Panc1 (cell line): ENCODE measurements at regions not wholly inside any gene's neighbourhood (a gene's known extent, or its start where the extent isn't known, plus 50 kb on each side); places are given as distances from the start of the nearest gene placed in this dataset.

ENCODE experiments used
- ATAC-seq: fragments of 200-7000 bp; cut with Tn5 transposase; 2 replicates; pipeline ENCODE4 v1.9.1; 2020; ENCODE audit warnings: mild to moderate bottlenecking, moderate library complexity
- BruUV-seq: library from RNA; stranded (reverse); fragments of 400-500 nt; replicated peaks from 2 replicates; lab custom pipeline; 2021; lab: Mats Ljungman, UMichigan
- CTCF ChIA-PET: fragments of 300-600 bp; sonication (Branson Sonifier 250); formaldehyde crosslinking; loops from one replicate; lab custom pipeline; 2022; ENCODE audit warnings: antibody characterized with exemption; lab: Charles Lee
- POLR2A ChIA-PET: fragments of 300-600 bp; sonication (Branson Sonifier 250); formaldehyde crosslinking; loops from one replicate; lab custom pipeline; 2022; ENCODE audit warnings: antibody characterized with exemption; lab: Charles Lee
- DNase-seq: peaks from one replicate; pipeline ENCODE4 v3.0.0-alpha.2; 2010; ENCODE audit warnings: low read depth, low spot score
- H3K27ac ChIP-seq: 2 replicates; pipeline ENCODE4 v1.5.1; 2011; ENCODE audit warnings: mild to moderate bottlenecking, low read length, inconsistent platforms
- H3K27me3 ChIP-seq: fragments of 200-500 bp; sonication (Bioruptor generic); 2 replicates; pipeline ENCODE4 v1.6.0; 2014; ENCODE audit warnings: low read length, inconsistent platforms; ENCODE audit not compliant: control insufficient read depth, insufficient read depth
- H3K36me3 ChIP-seq: fragments of 200-500 bp; sonication (Bioruptor generic); 2 replicates; pipeline ENCODE4 v1.5.1; 2014; ENCODE audit warnings: inconsistent platforms, mild to moderate bottlenecking, low read length, moderate library complexity; ENCODE audit not compliant: control insufficient read depth, insufficient read depth
- H3K4me1 ChIP-seq: 2 replicates; pipeline ENCODE4 v1.5.1; 2011; ENCODE audit warnings: inconsistent platforms, mild to moderate bottlenecking, low read length, moderate library complexity; ENCODE audit not compliant: control insufficient read depth, insufficient read depth
- H3K4me3 ChIP-seq, 2 experiments: 2 replicates each; pipeline ENCODE4 v1.5.1; 2011 to 2012; ENCODE audit warnings: low read depth in 2 of 2, low read length in 2 of 2, mild to moderate bottlenecking in 2 of 2, inconsistent platforms in 1 of 2, moderate library complexity in 1 of 2
- H3K9me3 ChIP-seq: fragments of 200-500 bp; sonication (Bioruptor generic); 2 replicates; pipeline ENCODE4 v1.5.1; 2014; ENCODE audit warnings: low read depth, mild to moderate bottlenecking, inconsistent platforms, low read length, moderate library complexity; ENCODE audit not compliant: control insufficient read depth, insufficient read depth
- POLR2AphosphoS5 ChIP-seq: IDR thresholded peaks from 2 replicates; pipeline ENCODE4 v1.6.1; 2012; ENCODE audit warnings: mild to moderate bottlenecking, low read depth, low read length, moderate library complexity
- SIN3A ChIP-seq: IDR thresholded peaks from 2 replicates; pipeline ENCODE4 v1.6.1; 2012; ENCODE audit warnings: low read depth, mild to moderate bottlenecking, low read length, moderate library complexity, borderline replicate concordance; ENCODE audit not compliant: insufficient read depth
- TCF7L2 ChIP-seq: IDR thresholded peaks from 2 replicates; pipeline ENCODE4 v1.6.1; 2011; ENCODE audit warnings: mild to moderate bottlenecking, low read depth, low read length, inconsistent platforms
- in situ Hi-C: cut with HindIII; loops from 2 replicates; pipeline ENCODE4 v1.10.0; 2016; ENCODE audit warnings: low sequenced_read_pairs, low pct_unique_long_range_greater_than_20kb
- intact Hi-C: fragments of 100-400 bp; cut with micrococcal nuclease; formaldehyde crosslinking; loops from one replicate; pipeline ENCODE4 v1.10.0; 2022; ENCODE audit not compliant: unreplicated experiment
- TF ChIP-seq, protein P1 (sequence below), 2 experiments: IDR thresholded peaks; 2 replicates each; pipeline ENCODE4 v1.6.1; 2011 to 2012; ENCODE audit warnings: low read depth in 2 of 2, control low read depth in 1 of 2, low read length in 1 of 2, mild to moderate bottlenecking in 1 of 2, moderate library complexity in 1 of 2; ENCODE audit not compliant: insufficient read depth in 1 of 2
- TF ChIP-seq, protein P2 (sequence below): fragments of 450-650 bp; IDR thresholded peaks from 2 replicates; pipeline ENCODE4 v1.5.1; 2017; ENCODE audit warnings: mild to moderate bottlenecking

DNA sequence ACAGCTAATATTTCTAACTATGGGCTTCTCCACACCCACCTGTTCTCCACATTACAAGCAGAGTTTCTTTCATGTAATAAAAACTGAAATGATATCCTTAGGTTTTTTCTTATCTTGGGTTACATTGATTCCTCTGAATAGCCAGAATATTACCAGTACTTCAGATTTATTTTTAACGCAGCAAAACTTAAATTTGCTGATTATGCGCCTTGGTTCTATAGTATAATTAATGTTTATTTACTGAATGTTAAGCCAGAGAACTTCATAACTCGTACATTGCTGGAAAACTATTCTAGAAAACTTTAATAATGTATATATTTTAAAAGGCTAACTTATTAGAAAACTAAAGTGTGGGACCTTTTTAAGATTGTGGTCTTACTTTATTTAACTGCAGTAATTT is 577.2 kb downstream of the PRKD1 start:
- no peak for ATAC-seq
- POLR2A ChIA-PET = no interaction called here
- CTCF ChIA-PET = interaction anchor here (0.6 kb wide), 1 partner anchor 169 kb away, joined by 3 read pairs; no protein-coding TSS in a partner anchor
- DNase-seq = no peak
- BruUV-seq = no TSS peak
- H3K4me1 ChIP-seq = no peaks in the 10 kb centered on the region
- intact Hi-C loops (no loop called here), in situ Hi-C loops (no loop called here)
- TF ChIP-seq TCF7L2 = no peak
- TF ChIP-seq, protein P1, sequence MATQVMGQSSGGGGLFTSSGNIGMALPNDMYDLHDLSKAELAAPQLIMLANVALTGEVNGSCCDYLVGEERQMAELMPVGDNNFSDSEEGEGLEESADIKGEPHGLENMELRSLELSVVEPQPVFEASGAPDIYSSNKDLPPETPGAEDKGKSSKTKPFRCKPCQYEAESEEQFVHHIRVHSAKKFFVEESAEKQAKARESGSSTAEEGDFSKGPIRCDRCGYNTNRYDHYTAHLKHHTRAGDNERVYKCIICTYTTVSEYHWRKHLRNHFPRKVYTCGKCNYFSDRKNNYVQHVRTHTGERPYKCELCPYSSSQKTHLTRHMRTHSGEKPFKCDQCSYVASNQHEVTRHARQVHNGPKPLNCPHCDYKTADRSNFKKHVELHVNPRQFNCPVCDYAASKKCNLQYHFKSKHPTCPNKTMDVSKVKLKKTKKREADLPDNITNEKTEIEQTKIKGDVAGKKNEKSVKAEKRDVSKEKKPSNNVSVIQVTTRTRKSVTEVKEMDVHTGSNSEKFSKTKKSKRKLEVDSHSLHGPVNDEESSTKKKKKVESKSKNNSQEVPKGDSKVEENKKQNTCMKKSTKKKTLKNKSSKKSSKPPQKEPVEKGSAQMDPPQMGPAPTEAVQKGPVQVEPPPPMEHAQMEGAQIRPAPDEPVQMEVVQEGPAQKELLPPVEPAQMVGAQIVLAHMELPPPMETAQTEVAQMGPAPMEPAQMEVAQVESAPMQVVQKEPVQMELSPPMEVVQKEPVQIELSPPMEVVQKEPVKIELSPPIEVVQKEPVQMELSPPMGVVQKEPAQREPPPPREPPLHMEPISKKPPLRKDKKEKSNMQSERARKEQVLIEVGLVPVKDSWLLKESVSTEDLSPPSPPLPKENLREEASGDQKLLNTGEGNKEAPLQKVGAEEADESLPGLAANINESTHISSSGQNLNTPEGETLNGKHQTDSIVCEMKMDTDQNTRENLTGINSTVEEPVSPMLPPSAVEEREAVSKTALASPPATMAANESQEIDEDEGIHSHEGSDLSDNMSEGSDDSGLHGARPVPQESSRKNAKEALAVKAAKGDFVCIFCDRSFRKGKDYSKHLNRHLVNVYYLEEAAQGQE (IDR thresholded peaks at IDR 0.05; ENCODE audit: insufficient read depth in 1 of 2, low read depth in 2 of 2, low read length in 1 of 2) = no peak
- TF ChIP-seq, protein P2, sequence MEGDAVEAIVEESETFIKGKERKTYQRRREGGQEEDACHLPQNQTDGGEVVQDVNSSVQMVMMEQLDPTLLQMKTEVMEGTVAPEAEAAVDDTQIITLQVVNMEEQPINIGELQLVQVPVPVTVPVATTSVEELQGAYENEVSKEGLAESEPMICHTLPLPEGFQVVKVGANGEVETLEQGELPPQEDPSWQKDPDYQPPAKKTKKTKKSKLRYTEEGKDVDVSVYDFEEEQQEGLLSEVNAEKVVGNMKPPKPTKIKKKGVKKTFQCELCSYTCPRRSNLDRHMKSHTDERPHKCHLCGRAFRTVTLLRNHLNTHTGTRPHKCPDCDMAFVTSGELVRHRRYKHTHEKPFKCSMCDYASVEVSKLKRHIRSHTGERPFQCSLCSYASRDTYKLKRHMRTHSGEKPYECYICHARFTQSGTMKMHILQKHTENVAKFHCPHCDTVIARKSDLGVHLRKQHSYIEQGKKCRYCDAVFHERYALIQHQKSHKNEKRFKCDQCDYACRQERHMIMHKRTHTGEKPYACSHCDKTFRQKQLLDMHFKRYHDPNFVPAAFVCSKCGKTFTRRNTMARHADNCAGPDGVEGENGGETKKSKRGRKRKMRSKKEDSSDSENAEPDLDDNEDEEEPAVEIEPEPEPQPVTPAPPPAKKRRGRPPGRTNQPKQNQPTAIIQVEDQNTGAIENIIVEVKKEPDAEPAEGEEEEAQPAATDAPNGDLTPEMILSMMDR = no peak
- TF ChIP-seq POLR2AphosphoS5 = no peak
- TF ChIP-seq SIN3A = no peak
- no peak overlapping the region for H3K4me3 ChIP-seq
- H3K36me3 ChIP-seq = no peaks in the 10 kb centered on the region
- H3K27me3 ChIP-seq = no peaks in the 10 kb centered on the region
- no peak overlapping the region for H3K27ac ChIP-seq
- H3K9me3 ChIP-seq = no peaks in the 10 kb centered on the region

DNA sequence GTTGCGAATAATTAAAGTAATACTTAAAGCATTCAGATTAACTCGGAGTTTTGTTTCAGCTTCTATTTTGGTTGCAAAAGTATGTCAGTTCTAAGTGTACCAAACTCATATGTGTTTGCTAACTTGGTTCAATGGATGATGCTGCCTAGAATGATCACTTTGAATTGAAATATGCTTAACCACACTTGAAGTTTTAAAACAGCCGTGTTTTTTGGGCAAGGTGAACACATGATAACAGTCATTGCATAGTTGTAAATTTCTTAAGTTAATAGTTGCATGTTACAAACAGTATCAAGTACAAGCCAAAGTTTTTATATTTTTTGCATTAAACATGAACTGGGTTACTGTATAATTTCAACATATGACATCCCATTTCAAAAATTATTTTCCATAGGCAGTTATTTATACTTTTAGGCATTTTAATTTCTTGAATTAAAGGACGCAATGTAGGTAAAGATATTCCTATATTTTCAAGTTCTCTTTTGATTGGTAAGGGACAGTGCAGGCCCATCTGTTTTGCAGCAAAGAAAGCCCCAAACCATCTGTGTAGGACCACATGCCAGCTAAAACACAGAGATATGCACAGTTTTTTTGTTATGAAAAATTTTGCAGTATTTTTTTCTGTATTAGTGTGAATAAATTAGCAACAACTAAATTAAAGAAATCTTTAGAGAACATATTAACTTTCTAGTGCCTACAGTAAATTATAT is 575.5 kb downstream of the PRKD1 start:
- ChIA-PET CTCF (no interaction called here), POLR2A (no interaction called here)
- no peak for ATAC-seq
- no peaks in the 10 kb centered on the region for H3K9me3 ChIP-seq
- H3K4me1 ChIP-seq = no peaks in the 10 kb centered on the region
- intact Hi-C loops = no loop called here
- H3K27ac ChIP-seq = no peak overlapping the region
- TF ChIP-seq POLR2AphosphoS5 (no peak), TCF7L2 (no peak), SIN3A (no peak)
- TF ChIP-seq, protein P1 (IDR thresholded peaks at IDR 0.05; ENCODE audit: insufficient read depth in 1 of 2, low read depth in 2 of 2, low read length in 1 of 2) = no peak
- TF ChIP-seq, protein P2 = no peak
- no peaks in the 10 kb centered on the region for H3K36me3 ChIP-seq
- DNase-seq = no peak
- no peaks in the 10 kb centered on the region for H3K27me3 ChIP-seq
- in situ Hi-C loops = no loop called here
- no peak overlapping the region for H3K4me3 ChIP-seq
- no TSS peak for BruUV-seq
